ENCODE measurements at regions not wholly inside any gene's neighbourhood (a gene's known extent, or its start where the extent isn't known, plus 50 kb on each side); places are given as distances from the start of the nearest gene placed in this dataset.

GRCh38 chr19:30906871-30907270 is 442.4 kb downstream of the TSHZ3 start:
- TF ChIP-seq, protein P1, sequence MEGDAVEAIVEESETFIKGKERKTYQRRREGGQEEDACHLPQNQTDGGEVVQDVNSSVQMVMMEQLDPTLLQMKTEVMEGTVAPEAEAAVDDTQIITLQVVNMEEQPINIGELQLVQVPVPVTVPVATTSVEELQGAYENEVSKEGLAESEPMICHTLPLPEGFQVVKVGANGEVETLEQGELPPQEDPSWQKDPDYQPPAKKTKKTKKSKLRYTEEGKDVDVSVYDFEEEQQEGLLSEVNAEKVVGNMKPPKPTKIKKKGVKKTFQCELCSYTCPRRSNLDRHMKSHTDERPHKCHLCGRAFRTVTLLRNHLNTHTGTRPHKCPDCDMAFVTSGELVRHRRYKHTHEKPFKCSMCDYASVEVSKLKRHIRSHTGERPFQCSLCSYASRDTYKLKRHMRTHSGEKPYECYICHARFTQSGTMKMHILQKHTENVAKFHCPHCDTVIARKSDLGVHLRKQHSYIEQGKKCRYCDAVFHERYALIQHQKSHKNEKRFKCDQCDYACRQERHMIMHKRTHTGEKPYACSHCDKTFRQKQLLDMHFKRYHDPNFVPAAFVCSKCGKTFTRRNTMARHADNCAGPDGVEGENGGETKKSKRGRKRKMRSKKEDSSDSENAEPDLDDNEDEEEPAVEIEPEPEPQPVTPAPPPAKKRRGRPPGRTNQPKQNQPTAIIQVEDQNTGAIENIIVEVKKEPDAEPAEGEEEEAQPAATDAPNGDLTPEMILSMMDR (IDR thresholded peaks at IDR 0.05) = no peak
- no peak for TF ChIP-seq POLR2A (IDR thresholded peaks at IDR 0.05)

Measured in body of pancreas (tissue), 4 donors.